CMK (cell line): ENCODE measurements at regions not wholly inside any gene's neighbourhood (a gene's known extent, or its start where the extent isn't known, plus 50 kb on each side); places are given as distances from the start of the nearest gene placed in this dataset.

Experiments
- DNase-seq: peaks from one replicate; pipeline ENCODE4 v3.0.0-alpha.2; 2010; ENCODE audit warnings: low read depth

DNA sequence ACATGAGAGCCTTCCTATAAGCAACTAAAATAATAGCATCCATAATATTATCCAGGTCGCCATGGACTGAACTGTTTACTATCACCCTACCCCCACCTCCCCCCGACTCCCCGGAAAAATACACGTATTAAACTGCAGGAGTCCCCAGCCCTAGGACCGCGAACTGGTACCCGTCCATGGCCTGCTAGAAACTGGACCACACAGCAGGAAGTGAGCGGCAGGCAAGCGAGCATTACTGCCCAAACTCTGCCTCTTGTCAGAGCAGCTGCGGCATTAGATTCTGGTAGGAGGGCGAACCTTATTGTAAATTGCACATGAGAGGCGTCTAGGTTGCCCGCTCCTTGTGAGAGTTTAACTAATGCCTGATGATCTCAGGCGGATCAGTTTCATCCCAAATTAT lies 405.8 kb upstream of the ADGRL3 start:
- no peak for DNase-seq

DNA sequence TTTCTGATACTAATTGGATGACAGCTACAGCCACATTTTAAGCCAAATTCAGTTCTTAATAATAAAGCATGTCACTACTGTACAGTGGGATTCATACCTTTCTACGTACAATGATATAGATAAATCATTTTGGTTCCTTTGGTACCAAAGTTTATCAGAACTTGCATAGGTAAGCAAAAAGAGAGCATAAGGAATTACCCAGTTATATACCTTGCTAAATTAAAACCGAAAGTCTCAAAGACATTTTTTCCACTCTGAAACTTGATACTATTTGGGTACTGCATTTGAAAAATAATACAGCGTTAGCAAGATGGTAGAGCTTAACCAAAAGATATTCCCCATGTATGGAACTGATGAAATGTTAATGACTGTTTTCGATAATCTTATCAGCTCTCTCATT lies 400.9 kb upstream of the ADGRL3 start:
- DNase-seq: no peak

DNA sequence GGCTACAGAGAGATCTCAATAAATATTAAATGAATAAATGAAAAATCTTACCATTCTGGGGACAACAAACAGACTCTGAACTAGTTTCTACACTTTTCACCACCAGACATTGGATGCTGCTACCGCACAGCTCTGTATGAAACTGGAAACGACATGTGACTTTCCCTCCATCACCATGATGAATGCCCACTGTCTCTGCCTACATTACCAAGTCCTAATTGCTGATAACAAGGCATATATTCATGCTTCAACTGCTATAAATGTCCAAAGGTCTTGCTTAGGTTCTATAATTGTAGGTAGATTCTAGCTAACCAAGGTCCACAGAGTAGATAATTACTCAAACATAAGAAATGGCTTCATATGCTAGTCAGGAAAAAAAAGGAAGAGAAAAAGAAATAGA lies 399.4 kb upstream of the ADGRL3 start:
- DNase-seq: no peak

- DNase-seq: no peak
These were observed 394.4 kb upstream of the ADGRL3 start for GRCh38 chr4:60805500-60806313.

- DNase-seq: no peak
These were observed 391.2 kb upstream of the ADGRL3 start for GRCh38 chr4:60808726-60809485.

DNA sequence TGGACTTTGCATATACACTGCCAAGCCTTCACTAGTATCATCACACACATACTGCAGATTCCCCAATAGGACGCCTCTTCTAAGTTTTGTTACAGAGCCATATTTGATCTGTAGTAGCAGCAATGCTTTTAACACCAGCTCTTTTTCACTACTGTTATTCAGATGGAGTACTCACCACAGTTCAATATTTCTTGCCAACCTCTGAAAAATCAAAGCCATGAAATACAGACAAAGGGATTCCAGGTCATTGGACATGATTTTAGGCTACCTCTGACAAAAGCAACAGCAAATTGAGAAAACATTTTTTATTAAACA lies 390.7 kb upstream of the ADGRL3 start:
- no peak for DNase-seq

- DNase-seq: no peak
These were observed 387.3 kb upstream of the ADGRL3 start for GRCh38 chr4:60812811-60813210.

- no peak for DNase-seq
These were observed 385.6 kb upstream of the ADGRL3 start for GRCh38 chr4:60814549-60814948.

- no peak for DNase-seq
These were observed 382.5 kb upstream of the ADGRL3 start for GRCh38 chr4:60817609-60818008.

- DNase-seq: no peak
These were observed 377.1 kb upstream of the ADGRL3 start for GRCh38 chr4:60822986-60823385.

GRCh38 chr4:60840020-60840419 lies 360.1 kb upstream of the ADGRL3 start:
- no peak for DNase-seq

DNA sequence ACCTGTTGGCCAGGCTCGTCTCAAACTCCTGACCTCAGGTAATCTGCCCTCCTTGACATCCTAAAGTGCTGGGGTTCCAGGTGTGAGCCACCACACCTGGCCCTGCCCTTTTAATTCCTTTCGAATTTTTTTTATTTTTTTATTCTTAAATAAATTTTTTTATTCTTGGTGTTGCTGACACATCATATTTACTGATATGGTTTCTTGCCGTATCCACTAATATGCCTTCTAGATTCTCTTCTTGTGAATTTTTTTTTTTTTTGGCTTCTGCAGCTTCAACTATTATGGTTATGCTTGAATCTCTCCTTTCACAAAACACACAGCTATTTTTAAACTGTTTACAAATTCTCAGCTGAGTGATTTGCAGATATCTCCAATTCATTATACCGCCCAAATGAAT lies 353.4 kb upstream of the ADGRL3 start:
- DNase-seq: no peak

- no peak for DNase-seq
These were observed 352.5 kb upstream of the ADGRL3 start for GRCh38 chr4:60847614-60848013.

GRCh38 chr4:60857130-60857753 lies 342.9 kb upstream of the ADGRL3 start:
- DNase-seq: no peak

DNA sequence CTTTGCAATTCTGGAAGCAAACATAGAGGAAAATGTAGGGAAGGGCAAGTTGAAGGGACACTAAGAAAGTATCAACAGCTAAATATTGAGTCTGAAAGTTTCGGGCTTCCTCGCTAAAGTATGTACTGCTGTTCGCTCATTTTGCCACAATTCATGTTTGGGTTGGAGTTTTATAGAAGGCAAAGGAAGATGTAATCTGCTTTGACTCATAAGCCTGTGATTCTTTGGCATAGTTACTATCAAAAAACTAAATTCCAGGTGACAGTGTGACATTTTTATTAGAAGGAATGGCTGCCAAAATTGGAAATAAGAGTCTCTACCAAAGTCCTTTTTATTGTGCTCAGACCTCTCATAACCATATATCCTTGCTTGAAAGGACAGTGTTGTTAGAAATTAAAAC lies 336.7 kb upstream of the ADGRL3 start:
- no peak for DNase-seq

GRCh38 chr4:60865273-60865672 lies 334.9 kb upstream of the ADGRL3 start:
- DNase-seq: no peak

DNA sequence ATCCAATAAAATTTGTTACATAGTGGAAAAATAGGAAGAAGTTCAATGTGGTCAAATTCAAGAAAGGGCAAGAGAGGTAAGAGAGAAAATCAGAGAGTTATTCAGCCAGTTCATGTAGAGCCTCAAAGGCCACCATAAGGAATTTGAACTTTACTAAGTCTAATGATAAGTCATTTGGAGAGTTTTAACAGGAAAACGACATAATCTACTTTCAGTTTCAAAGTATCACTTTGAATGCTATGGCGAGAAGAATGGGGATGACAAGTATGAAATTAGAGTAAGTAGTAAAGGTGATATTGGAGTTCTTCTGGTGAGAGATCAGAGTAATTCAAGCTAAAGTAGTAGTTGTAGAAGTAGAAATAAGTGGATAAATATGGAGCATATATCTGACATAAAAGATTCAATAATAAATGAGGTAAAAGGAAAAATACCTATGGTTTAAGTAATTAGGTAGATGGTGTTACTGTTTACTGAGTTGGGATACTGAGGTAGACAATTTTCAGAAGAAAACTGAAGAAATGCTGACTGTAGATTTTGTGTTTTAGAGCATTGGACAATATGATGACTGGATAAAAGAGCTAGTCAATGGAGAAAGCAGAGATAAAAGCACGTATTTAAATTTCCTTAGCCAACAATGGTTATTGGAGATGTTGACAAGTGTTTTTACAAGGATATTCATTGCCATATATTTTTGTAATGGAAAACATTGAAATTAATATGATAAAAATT lies 331.7 kb upstream of the ADGRL3 start:
- no peak for DNase-seq

- DNase-seq: no peak
These were observed 320.9 kb upstream of the ADGRL3 start for GRCh38 chr4:60879135-60879701.

DNA sequence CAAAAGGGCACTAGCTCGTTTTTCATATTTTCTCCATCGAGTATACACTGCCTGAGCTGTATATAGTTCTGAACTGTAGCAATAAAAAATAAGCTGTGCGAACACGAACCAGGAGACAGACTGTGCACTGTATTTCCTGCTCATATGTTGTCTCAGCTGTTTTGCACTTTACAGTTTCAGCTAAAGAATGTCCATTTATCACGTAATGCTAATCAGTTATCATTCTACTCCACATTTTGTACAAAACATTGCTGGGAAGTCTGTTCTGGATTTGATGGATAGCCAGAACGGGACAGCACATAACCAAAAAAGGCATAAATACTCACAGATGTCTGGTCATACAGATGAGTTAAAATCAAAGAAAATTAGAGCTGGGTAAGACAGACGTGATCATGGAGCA lies 315.5 kb upstream of the ADGRL3 start:
- no peak for DNase-seq

- no peak for DNase-seq
These were observed 315.1 kb upstream of the ADGRL3 start for GRCh38 chr4:60885011-60885410.

GRCh38 chr4:60890743-60891142 lies 309.4 kb upstream of the ADGRL3 start:
- no peak for DNase-seq

DNA sequence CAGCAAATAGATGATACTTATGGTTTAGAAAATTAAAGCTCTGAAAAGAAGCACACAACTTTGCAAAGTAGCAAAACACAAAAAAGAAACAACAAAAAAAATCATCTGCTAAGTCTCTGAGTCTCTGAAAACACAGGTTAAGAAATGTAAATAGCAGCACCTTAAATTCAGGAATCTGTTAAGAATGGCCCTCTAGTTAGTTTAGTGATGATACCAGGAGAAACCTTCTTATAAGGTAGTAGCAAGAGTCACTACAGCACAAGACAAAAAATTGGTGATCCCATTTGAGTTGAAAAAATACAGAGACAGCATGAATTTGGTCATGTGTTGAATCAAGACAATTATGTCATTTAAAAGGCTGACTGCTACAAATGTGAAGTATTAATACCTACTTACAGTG lies 308.2 kb upstream of the ADGRL3 start:
- DNase-seq: no peak
